Gastrocnemius medialis (tissue), 4 donors: ENCODE measurements at regions not wholly inside any gene's neighbourhood (a gene's known extent, or its start where the extent isn't known, plus 50 kb on each side); places are given as distances from the start of the nearest gene placed in this dataset.

Source experiments
- POLR2A ChIP-seq, 2 donors: fragments of 450-650 bp; IDR thresholded peaks; one replicate each; pipeline ENCODE4 v1.6.1; 2017; ENCODE audit warnings: antibody characterized with exemption in 2 of 2, mild to moderate bottlenecking in 2 of 2, moderate library complexity in 2 of 2
- TF ChIP-seq, protein P1 (sequence below), 5 experiments: fragments of 450-650 bp in 3 of 5; fragments of 200-600 bp in 2 of 5; sonication (generic) in 2 of 5; IDR thresholded peaks in 4 of 5; conservative IDR thresholded peaks in 1 of 5; 1 replicate in 4 of 5; 2 replicates in 1 of 5; pipeline ENCODE4 v1.5.1; 2016 to 2019; ENCODE audit warnings: antibody characterized with exemption in 5 of 5, mild to moderate bottlenecking in 3 of 5, moderate library complexity in 3 of 5

DNA sequence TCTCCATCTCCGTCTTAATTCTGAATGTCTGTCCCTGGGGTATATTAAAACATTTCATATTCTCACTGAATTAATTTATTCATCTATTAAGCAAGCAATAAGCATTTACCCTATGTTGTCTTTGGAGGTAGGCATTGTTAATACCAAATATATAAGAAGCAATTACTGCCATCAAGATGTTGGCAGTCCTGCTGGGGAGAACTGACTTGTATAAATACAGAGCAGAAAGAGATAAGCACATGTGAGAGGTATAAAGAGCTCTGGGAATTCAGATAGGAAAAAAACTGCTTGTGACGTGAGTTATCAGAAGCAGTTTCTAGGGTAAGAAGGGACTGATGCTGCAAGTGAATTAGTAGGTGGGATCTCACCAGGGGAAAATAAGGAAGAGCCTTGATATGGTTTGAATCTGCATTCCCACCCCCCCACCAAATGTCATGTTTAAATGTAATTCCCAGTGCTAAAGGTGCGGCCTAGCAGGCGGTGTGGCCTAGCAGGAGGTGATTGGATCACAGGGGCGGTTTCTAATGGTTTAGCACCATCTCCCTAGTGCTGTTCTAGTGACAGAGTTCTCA lies 286.8 kb downstream of the RAD51AP2 start:
- TF ChIP-seq, protein P1, sequence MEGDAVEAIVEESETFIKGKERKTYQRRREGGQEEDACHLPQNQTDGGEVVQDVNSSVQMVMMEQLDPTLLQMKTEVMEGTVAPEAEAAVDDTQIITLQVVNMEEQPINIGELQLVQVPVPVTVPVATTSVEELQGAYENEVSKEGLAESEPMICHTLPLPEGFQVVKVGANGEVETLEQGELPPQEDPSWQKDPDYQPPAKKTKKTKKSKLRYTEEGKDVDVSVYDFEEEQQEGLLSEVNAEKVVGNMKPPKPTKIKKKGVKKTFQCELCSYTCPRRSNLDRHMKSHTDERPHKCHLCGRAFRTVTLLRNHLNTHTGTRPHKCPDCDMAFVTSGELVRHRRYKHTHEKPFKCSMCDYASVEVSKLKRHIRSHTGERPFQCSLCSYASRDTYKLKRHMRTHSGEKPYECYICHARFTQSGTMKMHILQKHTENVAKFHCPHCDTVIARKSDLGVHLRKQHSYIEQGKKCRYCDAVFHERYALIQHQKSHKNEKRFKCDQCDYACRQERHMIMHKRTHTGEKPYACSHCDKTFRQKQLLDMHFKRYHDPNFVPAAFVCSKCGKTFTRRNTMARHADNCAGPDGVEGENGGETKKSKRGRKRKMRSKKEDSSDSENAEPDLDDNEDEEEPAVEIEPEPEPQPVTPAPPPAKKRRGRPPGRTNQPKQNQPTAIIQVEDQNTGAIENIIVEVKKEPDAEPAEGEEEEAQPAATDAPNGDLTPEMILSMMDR (IDR thresholded peaks at IDR 0.05 in 4 of 5, conservative IDR thresholded peaks at IDR 0.05 in 1 of 5), result no peak
- no peak for TF ChIP-seq POLR2A (IDR thresholded peaks at IDR 0.05)
